Renal pelvis (tissue), 1 donor: ENCODE measurements at regions not wholly inside any gene's neighbourhood (a gene's known extent, or its start where the extent isn't known, plus 50 kb on each side); places are given as distances from the start of the nearest gene placed in this dataset.
"Not testable (repeated sequence)": the region's sequence is repeated elsewhere in the genome, so short reads cannot be mapped to it uniquely, and the experiment has no call there.

Experiments
- DNase-seq: peaks from one replicate; pipeline ENCODE4 v3.0.0-alpha.2; 2013

DNA sequence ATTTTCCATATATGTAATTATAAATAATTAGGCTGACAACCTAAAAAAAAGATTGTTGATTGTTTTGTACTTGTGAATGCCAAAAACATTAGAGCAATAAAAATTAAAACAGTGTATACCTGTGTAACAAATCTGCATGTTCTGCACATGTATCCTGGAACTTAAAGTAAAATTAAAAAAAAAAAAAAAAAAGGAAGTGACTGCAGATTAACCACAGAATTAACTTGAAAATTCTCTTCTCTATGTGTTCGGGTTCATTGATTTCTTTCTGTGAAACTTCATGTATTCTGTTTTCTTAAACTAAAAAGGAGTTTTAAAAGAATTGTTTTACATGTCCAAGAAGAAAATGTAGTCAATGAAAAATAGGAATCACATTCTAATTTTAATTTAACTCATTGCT, 95.7 kb downstream of the FASLG start:
- DNase-seq: no peak

- DNase-seq: no peak
Observed at GRCh38 chr1:172755099-172755498, 96.2 kb downstream of the FASLG start.

- no peak for DNase-seq
Observed at GRCh38 chr1:172756024-172756423, 97.1 kb downstream of the FASLG start.

GRCh38 chr1:172758259-172758658, 99.4 kb downstream of the FASLG start:
- DNase-seq: no peak

GRCh38 chr1:172760121-172760520, 101.2 kb downstream of the FASLG start:
- DNase-seq: no peak

DNA sequence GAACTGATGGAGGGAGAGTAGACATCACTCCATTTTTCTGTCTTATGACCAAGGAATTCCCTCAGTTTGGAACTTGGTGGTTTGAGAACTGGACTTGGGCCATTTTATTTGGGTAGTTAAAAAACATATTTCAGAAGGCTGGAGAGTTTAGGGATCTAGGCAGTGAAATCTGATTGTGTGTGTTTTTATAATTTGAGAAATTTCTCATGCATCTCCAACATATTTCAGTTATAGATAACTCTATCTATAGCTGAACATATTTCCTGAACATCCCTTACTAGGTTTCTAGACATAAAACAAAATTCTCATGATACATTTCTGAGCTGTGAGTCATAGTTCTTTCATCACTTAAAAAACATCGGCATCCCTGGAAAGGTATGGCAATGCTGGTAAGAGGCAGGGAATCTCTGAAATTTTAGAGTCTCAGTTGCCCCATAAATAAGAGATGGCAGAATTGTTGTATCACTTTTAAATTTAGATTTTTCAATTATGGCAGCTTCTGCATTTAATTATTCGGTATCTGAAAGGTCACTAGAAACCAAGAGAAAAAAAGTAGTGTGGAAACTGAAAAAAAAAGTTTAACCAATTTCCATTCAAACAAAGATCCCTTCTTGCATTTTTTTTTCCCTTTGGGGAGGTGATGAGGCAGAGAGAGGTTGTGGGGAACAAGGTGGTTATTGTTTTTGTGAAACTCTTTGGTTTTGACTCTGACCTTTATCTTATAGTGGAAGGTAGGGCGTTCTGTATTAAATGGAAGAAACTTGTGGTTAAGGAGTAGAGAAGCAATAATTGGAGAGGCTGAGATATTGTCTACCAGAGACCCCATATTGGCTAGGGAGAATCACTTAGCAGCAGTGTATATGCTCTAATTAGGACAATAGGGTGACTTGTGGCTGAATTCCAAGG, 102.9 kb downstream of the FASLG start:
- DNase-seq: no peak

DNA sequence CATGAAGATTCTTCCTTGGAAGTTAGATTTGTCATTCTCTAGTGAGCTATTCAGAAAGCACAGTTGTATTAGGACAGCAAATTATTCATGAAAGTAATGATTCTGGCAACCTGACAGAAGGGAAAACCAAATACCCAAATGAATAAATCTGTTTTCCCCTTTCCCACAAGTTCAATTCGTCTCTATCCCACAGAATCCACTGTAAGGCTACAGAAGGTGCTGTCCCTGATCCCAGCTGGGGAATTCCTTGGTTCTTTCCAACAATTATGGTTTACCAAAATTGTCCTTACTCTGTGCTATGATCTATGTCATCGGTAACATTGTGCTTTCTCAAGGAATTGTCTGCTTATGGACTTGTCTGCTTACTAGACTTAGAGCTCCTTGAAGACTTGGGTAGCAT, 104.2 kb downstream of the FASLG start:
- DNase-seq: no peak

GRCh38 chr1:172764378-172764777, 105.5 kb downstream of the FASLG start:
- no peak for DNase-seq

GRCh38 chr1:172766462-172766861, 107.6 kb downstream of the FASLG start:
- DNase-seq: no peak

DNA sequence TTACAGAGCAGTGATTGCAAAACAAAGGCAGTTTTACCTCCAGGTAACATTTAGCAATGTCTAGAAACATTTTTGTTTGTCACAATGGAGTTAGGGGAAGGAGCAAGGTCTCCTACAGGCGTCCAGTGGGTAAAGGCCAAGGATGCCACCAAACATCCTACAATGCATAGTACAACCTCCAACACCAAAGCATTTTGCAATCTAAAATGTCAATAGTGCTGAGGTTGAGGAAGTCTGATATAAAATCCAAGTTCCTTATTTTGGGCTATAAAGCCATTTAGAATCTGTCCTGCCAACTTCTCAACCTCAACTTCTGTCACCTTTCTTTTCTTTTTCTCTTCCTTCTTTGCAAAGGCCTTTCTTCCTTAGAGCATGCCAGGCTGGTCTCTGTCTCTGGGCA, 111.2 kb downstream of the FASLG start:
- no peak for DNase-seq

DNA sequence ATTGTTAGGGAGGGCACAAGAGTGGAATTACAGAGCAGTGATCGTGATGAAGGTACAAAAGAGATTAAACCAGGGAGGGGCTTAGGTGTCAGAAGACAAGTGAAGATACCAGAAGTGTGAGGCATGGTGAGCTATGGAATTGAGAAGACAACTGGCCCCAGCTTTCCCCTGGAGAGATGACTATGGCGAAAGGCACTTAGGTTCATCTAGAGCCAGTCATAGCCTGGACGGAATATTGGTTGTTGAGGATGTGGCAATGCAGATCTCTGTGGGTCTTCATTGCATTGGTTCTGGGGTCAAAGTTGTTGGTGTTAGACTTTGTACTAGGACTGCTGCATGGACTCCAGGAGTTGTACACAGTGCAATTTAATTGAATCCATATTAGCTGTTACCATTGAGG, 115.7 kb downstream of the FASLG start:
- DNase-seq: no peak

DNA sequence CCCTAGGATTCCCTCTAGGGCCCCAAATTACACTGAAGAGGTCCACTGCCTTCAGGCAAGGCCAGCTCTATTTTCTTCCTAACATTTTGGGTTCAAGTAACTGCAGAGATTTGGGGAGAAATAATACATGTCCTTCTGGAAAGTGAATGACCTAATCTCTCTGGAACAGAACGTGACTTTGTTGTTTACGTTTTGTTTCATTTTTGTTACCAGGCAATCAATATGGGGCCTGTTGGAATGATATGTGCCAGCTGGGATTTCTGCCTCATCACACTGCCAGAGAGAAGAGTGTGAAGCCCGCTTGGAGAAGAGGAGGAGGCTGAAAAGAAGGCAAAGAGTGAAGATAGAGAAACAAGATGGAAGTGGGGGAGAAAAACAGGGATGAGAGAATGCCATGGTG, 116.7 kb downstream of the FASLG start:
- DNase-seq: no peak

DNA sequence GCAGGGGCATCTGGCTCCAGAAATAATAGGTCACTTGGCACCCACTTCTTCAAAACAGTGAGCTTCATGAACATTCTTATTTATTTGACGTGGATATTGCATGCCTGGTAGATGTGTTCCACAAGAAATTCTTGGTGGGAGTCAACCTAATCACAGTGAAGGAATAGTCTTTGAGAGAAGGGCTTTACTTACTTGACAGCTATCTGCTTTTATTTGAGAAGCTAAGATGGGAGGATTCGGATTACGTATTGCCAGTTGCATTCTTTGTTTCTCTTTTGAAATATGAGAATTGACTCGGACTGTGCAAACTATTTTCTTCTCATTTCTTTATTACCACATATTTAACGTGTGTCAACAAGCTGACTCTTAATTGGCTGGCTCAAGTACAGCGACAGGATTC, 117.2 kb downstream of the FASLG start:
- no peak for DNase-seq

GRCh38 chr1:172777767-172778166, 118.9 kb downstream of the FASLG start:
- no peak for DNase-seq

GRCh38 chr1:172778456-172779455, 119.9 kb downstream of the FASLG start:
- DNase-seq: no peak

- no peak for DNase-seq
Observed at GRCh38 chr1:172779491-172779890, 120.6 kb downstream of the FASLG start.

- DNase-seq: no peak
Observed at GRCh38 chr1:172781513-172782140, 122.7 kb downstream of the FASLG start.

DNA sequence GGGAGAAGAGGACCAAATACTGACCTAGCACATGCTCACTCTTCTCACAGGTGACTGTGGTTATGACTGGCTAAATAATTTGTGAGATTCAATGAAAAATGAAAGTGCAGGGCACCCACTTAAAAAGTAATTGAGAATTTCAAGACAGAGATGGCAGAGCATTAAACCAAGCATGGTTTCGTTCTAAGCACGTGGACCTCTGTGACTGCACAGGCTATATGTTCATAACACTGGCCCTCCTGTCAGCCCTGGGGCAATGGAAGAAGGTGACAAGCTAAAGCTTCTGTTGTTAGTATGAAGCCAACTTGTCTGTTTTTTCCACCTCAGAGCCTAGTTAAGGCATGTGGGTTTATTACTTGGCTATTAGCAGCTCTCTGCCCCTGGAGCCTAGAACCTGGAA, 130.9 kb downstream of the FASLG start:
- DNase-seq: no peak

- no peak for DNase-seq
Observed at GRCh38 chr1:172790245-172790644, 131.3 kb downstream of the FASLG start.

- no peak for DNase-seq
Observed at GRCh38 chr1:172793823-172794222, 134.9 kb downstream of the FASLG start.

- no peak for DNase-seq
Observed at GRCh38 chr1:172795741-172796140, 136.8 kb downstream of the FASLG start.

DNA sequence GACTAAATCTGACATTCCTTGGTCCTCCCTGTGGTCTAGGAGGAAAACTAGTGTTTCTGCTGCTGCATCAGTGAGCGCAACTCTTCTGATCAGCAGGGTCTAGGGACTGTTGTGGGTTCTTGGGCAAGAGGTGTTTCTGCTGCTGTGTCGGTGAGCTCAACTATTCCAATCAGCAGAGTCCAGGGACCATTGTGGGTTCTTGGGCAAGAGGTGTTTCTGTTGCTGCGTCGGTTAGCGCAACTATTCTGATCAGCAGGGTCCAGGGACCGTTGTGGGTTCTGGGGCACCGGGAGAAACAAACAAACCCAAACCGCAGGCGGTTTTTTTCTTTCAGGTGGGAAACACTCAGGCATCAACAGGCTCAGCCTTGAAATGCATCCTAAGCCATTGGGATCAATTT, 140.9 kb downstream of the FASLG start:
- DNase-seq: not testable (repeated sequence)
